BE2C (cell line): ENCODE measurements at regions not wholly inside any gene's neighbourhood (a gene's known extent, or its start where the extent isn't known, plus 50 kb on each side); places are given as distances from the start of the nearest gene placed in this dataset.

Source experiments
- DNase-seq: peaks from one replicate; pipeline ENCODE4 v3.0.0-alpha.2; 2020
- H3K27me3 ChIP-seq: fragments of 250-450 bp; sonication (Bioruptor Pico); 2 replicates; pipeline ENCODE4 v1.5.1; 2020; ENCODE audit warnings: mild to moderate bottlenecking
- H3K36me3 ChIP-seq: fragments of 250-450 bp; sonication (Bioruptor Pico); 2 replicates; pipeline ENCODE4 v1.5.1; 2020; ENCODE audit warnings: mild to moderate bottlenecking
- H3K4me1 ChIP-seq: fragments of 250-450 bp; sonication (Bioruptor Pico); 2 replicates; pipeline ENCODE4 v1.5.1; 2020
- H3K4me3 ChIP-seq: 2 replicates; pipeline ENCODE4 v1.5.1; 2011; ENCODE audit warnings: low read depth, low read length
- H3K9me3 ChIP-seq: fragments of 250-450 bp; sonication (Bioruptor Pico); 2 replicates; pipeline ENCODE4 v1.5.1; 2020
- TF ChIP-seq, protein P1 (sequence below): IDR thresholded peaks from 2 replicates; pipeline ENCODE4 v1.5.1; 2012; ENCODE audit warnings: mild to moderate bottlenecking, low read depth, low read length

GRCh38 chr7:3174515-3175284 is 126.4 kb upstream of the SDK1 start:
- Histone ChIP-seq H3K9me3 (no peaks in the 10 kb centered on the region), H3K4me1 (no peaks in the 10 kb centered on the region), H3K4me3 (no peak overlapping the region), H3K36me3 (no peaks in the 10 kb centered on the region), H3K27me3 (no peaks in the 10 kb centered on the region)
- DNase-seq, result no peak
- TF ChIP-seq, protein P1, sequence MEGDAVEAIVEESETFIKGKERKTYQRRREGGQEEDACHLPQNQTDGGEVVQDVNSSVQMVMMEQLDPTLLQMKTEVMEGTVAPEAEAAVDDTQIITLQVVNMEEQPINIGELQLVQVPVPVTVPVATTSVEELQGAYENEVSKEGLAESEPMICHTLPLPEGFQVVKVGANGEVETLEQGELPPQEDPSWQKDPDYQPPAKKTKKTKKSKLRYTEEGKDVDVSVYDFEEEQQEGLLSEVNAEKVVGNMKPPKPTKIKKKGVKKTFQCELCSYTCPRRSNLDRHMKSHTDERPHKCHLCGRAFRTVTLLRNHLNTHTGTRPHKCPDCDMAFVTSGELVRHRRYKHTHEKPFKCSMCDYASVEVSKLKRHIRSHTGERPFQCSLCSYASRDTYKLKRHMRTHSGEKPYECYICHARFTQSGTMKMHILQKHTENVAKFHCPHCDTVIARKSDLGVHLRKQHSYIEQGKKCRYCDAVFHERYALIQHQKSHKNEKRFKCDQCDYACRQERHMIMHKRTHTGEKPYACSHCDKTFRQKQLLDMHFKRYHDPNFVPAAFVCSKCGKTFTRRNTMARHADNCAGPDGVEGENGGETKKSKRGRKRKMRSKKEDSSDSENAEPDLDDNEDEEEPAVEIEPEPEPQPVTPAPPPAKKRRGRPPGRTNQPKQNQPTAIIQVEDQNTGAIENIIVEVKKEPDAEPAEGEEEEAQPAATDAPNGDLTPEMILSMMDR, result no peak

- TF ChIP-seq, protein P1, result no peak
- no peaks in the 10 kb centered on the region for H3K27me3 ChIP-seq
- H3K36me3 ChIP-seq, result no peaks in the 10 kb centered on the region
- no peak overlapping the region for H3K4me3 ChIP-seq
- no peak for DNase-seq
- H3K9me3 ChIP-seq, result no peaks in the 10 kb centered on the region
- no peaks in the 10 kb centered on the region for H3K4me1 ChIP-seq
Observed at GRCh38 chr7:3175285-3175902, 125.7 kb upstream of the SDK1 start.

DNA sequence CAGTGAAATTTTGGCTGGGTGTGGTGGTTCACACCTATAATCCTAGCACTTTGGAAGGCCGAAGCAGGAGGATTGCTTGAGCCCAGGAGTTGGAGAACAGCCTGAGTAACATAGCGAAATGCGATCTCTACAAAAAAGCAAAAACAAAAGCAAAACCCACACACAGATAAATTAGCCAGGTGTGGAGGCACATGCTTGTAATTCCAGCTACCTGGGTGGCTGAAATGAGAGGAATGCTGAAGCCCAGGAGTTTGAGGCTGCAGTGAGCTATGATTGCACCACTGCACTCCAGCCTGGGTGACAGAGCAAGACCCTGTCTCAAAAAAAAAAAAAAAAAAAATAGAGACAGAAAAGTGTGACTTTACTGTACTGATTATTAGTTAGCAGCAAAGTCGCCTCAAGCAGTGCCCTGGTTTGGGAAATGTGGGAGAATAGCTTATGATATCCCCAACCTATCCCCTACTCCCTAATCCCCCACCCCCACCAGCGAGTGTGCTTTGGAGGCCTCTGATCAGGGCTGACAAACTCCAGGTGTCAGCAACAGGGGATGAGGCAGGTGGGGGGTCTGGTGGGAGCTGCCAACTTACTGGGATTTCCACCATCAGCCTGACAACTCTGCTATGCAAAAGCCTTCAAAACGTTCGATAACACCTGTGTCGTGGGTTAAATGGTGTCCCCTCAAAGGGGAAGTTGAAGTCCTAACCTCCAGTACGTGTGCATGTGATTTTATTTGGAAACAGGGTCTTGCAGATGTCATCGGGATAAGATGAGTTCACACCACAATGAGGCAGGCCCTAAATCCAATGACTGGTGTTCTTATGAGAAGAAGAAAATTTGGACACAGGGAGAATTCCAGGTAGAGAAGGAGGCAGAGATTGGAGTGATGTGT is 124.7 kb upstream of the SDK1 start:
- Histone ChIP-seq H3K4me3 (no peak overlapping the region), H3K4me1 (no peaks in the 10 kb centered on the region), H3K27me3 (no peaks in the 10 kb centered on the region; the same call in none of the 2 replicates), H3K36me3 (no peaks in the 10 kb centered on the region), H3K9me3 (no peaks in the 10 kb centered on the region)
- TF ChIP-seq, protein P1, result no peak
- DNase-seq, result no peak

GRCh38 chr7:3177271-3177670 is 123.8 kb upstream of the SDK1 start:
- DNase-seq, result no peak
- no peaks in the 10 kb centered on the region for H3K36me3 ChIP-seq
- H3K4me1 ChIP-seq, result no peaks in the 10 kb centered on the region
- H3K27me3 ChIP-seq, result no peaks in the 10 kb centered on the region; the same call in none of the 2 replicates
- TF ChIP-seq, protein P1, result no peak
- no peaks in the 10 kb centered on the region for H3K9me3 ChIP-seq
- no peak overlapping the region for H3K4me3 ChIP-seq

- H3K4me1 ChIP-seq, result no peaks in the 10 kb centered on the region
- no peak for DNase-seq
- no peaks in the 10 kb centered on the region; the same call in none of the 2 replicates for H3K27me3 ChIP-seq
- no peak overlapping the region for H3K4me3 ChIP-seq
- TF ChIP-seq, protein P1, result no peak
- H3K9me3 ChIP-seq, result no peaks in the 10 kb centered on the region
- H3K36me3 ChIP-seq, result no peaks in the 10 kb centered on the region
Observed at GRCh38 chr7:3179456-3179855, 121.6 kb upstream of the SDK1 start.
